ENCODE measurements at regions not wholly inside any gene's neighbourhood (a gene's known extent, or its start where the extent isn't known, plus 50 kb on each side); places are given as distances from the start of the nearest gene placed in this dataset.

GRCh38 chr7:42311195-42311594, 74.2 kb upstream of the GLI3 start:
- TF ChIP-seq TCF12 (IDR thresholded peaks at IDR 0.05): no peak
- no peak for TF ChIP-seq POLR2AphosphoS5 (IDR thresholded peaks at IDR 0.05; ENCODE audit: low read depth, low read length)
- no peak for TF ChIP-seq EP300 (IDR thresholded peaks at IDR 0.05; ENCODE audit: borderline replicate concordance in 1 of 2, low read depth in 1 of 2, low read length in 1 of 2)
- no peak for TF ChIP-seq CTCF (IDR thresholded peaks at IDR 0.05)
- no peak for TF ChIP-seq TEAD4 (IDR thresholded peaks at IDR 0.05; ENCODE audit: borderline replicate concordance, insufficient read depth)

Measured in SK-N-SH (cell line).